DND-41 (cell line): ENCODE measurements at regions not wholly inside any gene's neighbourhood (a gene's known extent, or its start where the extent isn't known, plus 50 kb on each side); places are given as distances from the start of the nearest gene placed in this dataset.

Source experiments
- ATAC-seq: fragments of 200-7000 bp; cut with Tn5 transposase; 3 replicates; pipeline ENCODE4 v1.9.1; 2021; ENCODE audit warnings: low read depth; ENCODE audit not compliant: insufficient read depth
- DNase-seq: peaks from one replicate; pipeline ENCODE4 v3.0.0-alpha.2; 2020
- H2AFZ ChIP-seq: 2 replicates; pipeline ENCODE4 v1.6.0; 2012; ENCODE audit warnings: low read depth, low read length
- H3K27ac ChIP-seq: 2 replicates; pipeline ENCODE4 v1.5.1; 2012; ENCODE audit warnings: low read length, inconsistent platforms
- H3K27me3 ChIP-seq: fragments of 200-600 bp; sonication (generic); 2 replicates; pipeline ENCODE4 v1.6.0; 2012; ENCODE audit warnings: low read length, mild to moderate bottlenecking, inconsistent platforms; ENCODE audit not compliant: insufficient read depth, poor library complexity
- H3K36me3 ChIP-seq: 2 replicates; pipeline ENCODE4 v1.5.1; 2012; ENCODE audit warnings: low read length, inconsistent platforms; ENCODE audit not compliant: insufficient read depth
- H3K4me1 ChIP-seq: 2 replicates; pipeline ENCODE4 v1.5.1; 2012; ENCODE audit warnings: mild to moderate bottlenecking, low read length; ENCODE audit not compliant: insufficient read depth
- H3K4me2 ChIP-seq: 2 replicates; pipeline ENCODE4 v1.6.0; 2012; ENCODE audit warnings: mild to moderate bottlenecking, moderate library complexity, low read length, inconsistent platforms; ENCODE audit not compliant: insufficient read depth
- H3K4me3 ChIP-seq, 2 experiments: fragments of 200-600 bp in 1 of 2; shearing (Covaris generic) in 1 of 2; 2 replicates each; pipeline ENCODE4 v1.5.1; 2012 to 2016; ENCODE audit warnings: inconsistent platforms in 2 of 2, low read length in 2 of 2, mild to moderate bottlenecking in 2 of 2, low read depth in 1 of 2, moderate library complexity in 1 of 2
- H3K79me2 ChIP-seq: 2 replicates; pipeline ENCODE4 v1.6.0; 2012; ENCODE audit warnings: low read length, inconsistent platforms; ENCODE audit not compliant: insufficient read depth
- H3K9ac ChIP-seq: 2 replicates; pipeline ENCODE4 v1.6.0; 2012; ENCODE audit warnings: low read depth, mild to moderate bottlenecking, inconsistent platforms, low read length, moderate library complexity
- H3K9me3 ChIP-seq: 2 replicates; pipeline ENCODE4 v1.5.1; 2012; ENCODE audit warnings: low read length, moderate library complexity, mild to moderate bottlenecking, inconsistent platforms; ENCODE audit not compliant: insufficient read depth, severe bottlenecking
- H4K20me1 ChIP-seq: 2 replicates; pipeline ENCODE4 v1.6.0; 2012; ENCODE audit warnings: low read length; ENCODE audit not compliant: insufficient read depth
- EZH2 ChIP-seq: IDR thresholded peaks from 3 replicates; pipeline ENCODE4 v1.6.1; 2012; ENCODE audit warnings: borderline replicate concordance, low read depth, mild to moderate bottlenecking, moderate library complexity, low read length, inconsistent platforms; ENCODE audit not compliant: severe bottlenecking
- TF ChIP-seq, protein P1 (sequence below): IDR thresholded peaks from 2 replicates; pipeline ENCODE4 v1.5.1; 2012; ENCODE audit warnings: borderline replicate concordance, low read length, moderate library complexity, mild to moderate bottlenecking; ENCODE audit not compliant: poor library complexity, severe bottlenecking; ENCODE audit errors: extremely low read depth

DNA sequence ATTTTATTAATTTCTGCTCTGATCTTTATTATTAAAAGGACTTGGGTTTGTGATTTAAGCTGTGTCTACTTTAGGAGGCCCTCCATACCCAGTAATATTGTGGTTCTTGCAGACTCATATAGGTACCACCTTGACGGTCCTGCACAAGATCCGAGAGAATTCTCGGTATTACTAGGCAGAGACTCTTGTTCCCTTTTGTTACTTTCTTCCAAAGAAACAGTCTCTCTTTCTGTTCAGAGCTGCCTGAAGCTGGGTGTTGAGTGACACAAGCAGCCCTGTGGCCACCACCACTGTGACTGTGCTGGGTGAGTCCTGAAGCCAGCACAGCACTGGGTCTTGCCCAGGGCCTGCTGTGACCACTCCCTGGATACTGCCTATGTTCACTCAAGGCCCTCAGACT is 666.6 kb downstream of the SEMA5A start:
- Histone ChIP-seq H3K27ac (no peak overlapping the region), H2AFZ (no peak overlapping the region), H4K20me1 (no peaks in the 10 kb centered on the region), H3K4me2 (no peak overlapping the region), H3K9me3 (no peaks in the 10 kb centered on the region), H3K36me3 (no peaks in the 10 kb centered on the region), H3K4me3 (no peak overlapping the region), H3K4me1 (peaks cover 9% of the 10 kb centered on the region), H3K79me2 (no peaks in the 10 kb centered on the region), H3K9ac (no peak overlapping the region), H3K27me3 (no peaks in the 10 kb centered on the region)
- no peak for DNase-seq
- TF ChIP-seq EZH2: no peak
- TF ChIP-seq, protein P1, sequence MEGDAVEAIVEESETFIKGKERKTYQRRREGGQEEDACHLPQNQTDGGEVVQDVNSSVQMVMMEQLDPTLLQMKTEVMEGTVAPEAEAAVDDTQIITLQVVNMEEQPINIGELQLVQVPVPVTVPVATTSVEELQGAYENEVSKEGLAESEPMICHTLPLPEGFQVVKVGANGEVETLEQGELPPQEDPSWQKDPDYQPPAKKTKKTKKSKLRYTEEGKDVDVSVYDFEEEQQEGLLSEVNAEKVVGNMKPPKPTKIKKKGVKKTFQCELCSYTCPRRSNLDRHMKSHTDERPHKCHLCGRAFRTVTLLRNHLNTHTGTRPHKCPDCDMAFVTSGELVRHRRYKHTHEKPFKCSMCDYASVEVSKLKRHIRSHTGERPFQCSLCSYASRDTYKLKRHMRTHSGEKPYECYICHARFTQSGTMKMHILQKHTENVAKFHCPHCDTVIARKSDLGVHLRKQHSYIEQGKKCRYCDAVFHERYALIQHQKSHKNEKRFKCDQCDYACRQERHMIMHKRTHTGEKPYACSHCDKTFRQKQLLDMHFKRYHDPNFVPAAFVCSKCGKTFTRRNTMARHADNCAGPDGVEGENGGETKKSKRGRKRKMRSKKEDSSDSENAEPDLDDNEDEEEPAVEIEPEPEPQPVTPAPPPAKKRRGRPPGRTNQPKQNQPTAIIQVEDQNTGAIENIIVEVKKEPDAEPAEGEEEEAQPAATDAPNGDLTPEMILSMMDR: no peak
- ATAC-seq: no peak

DNA sequence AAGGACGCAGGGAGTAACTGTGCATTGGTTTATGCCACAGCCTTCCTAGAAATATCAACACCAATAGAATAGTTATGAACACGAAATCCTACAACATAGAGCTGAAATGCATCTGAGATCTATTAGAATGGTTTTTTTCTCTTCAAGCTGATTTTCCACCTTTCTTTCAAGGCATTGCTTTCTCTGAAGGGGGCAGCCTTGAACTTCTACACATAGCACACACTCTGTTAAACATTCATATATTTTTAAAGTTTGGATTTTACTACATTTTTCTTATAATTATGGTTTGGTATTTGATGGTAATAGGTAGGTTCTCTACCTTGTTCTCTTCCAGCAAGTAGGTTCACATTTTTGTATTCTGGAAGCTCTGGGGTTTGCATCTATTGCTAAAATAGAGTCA is 661.8 kb downstream of the SEMA5A start:
- Histone ChIP-seq H3K4me1 (peaks cover 2% of the 10 kb centered on the region; the same call in 1 of the 2 replicates), H3K4me2 (no peak overlapping the region), H3K27ac (no peak overlapping the region), H3K9ac (no peak overlapping the region), H3K4me3 (no peak overlapping the region), H2AFZ (no peak overlapping the region), H3K9me3 (peaks cover 12% of the 10 kb centered on the region), H3K27me3 (no peaks in the 10 kb centered on the region), H3K79me2 (no peaks in the 10 kb centered on the region), H3K36me3 (no peaks in the 10 kb centered on the region), H4K20me1 (no peaks in the 10 kb centered on the region)
- DNase-seq: no peak
- ATAC-seq: no peak
- TF ChIP-seq EZH2: no peak
- TF ChIP-seq, protein P1: peak; percentile 21

DNA sequence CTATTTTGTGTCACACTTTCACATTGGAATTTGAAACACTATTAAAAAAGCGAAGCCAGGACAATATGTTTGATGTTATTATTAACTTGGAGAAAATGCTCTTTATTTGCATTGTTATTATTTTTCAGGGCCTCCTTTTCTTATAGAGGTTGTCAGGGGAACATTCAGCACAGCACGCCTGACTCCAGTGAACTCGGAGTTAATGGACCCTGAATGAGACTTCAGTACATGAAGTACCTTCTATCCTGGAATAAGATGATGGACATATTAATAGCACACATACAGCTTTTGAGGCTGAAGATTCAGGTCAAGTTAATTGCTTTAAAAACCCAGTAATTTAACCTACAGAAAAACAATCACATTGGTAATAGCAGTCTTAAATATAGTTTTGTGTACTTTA is 652.9 kb downstream of the SEMA5A start:
- no peak overlapping the region for H2AFZ ChIP-seq
- H3K4me1 ChIP-seq: peaks cover 11% of the 10 kb centered on the region
- no peaks in the 10 kb centered on the region for H4K20me1 ChIP-seq
- no peak for DNase-seq
- no peaks in the 10 kb centered on the region for H3K79me2 ChIP-seq
- H3K9ac ChIP-seq: no peak overlapping the region
- no peak overlapping the region for H3K4me2 ChIP-seq
- no peak for ATAC-seq
- no peaks in the 10 kb centered on the region for H3K27me3 ChIP-seq
- H3K9me3 ChIP-seq: no peaks in the 10 kb centered on the region
- H3K36me3 ChIP-seq: no peaks in the 10 kb centered on the region
- H3K27ac ChIP-seq: no peak overlapping the region
- no peak overlapping the region for H3K4me3 ChIP-seq
- TF ChIP-seq, protein P1: no peak
- TF ChIP-seq EZH2: no peak

DNA sequence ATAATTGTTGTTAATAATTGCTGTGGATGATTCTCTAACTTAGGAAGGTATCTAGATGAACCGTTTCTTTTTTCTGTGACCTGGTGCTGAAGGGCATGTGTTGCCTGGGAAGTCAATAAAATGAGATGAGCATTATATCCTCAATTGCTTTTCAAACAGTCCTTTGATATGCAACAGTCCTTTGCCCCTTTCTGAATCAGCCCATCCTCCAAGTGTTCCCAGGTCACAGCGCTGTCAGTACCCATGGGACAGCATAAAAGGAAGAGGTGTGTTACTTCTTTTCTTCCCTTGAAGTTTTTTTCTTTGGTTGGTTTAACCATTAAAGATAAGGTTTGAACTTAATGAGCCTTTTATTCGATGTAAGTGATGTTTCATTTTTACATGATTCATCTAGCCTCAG is 651.8 kb downstream of the SEMA5A start:
- no peaks in the 10 kb centered on the region for H3K36me3 ChIP-seq
- ATAC-seq: peak; percentile 47; the same call in 1 of the 3 replicates
- H3K4me1 ChIP-seq: peaks cover 11% of the 10 kb centered on the region
- no peak overlapping the region for H3K4me3 ChIP-seq
- no peak overlapping the region for H3K4me2 ChIP-seq
- TF ChIP-seq, protein P1: no peak
- no peak for TF ChIP-seq EZH2
- no peak overlapping the region for H3K9ac ChIP-seq
- H3K27me3 ChIP-seq: no peaks in the 10 kb centered on the region
- H3K9me3 ChIP-seq: no peaks in the 10 kb centered on the region
- no peaks in the 10 kb centered on the region for H4K20me1 ChIP-seq
- DNase-seq: no peak
- no peak overlapping the region for H2AFZ ChIP-seq
- no peak overlapping the region for H3K27ac ChIP-seq
- no peaks in the 10 kb centered on the region for H3K79me2 ChIP-seq
